C4-2B (cell line): ENCODE measurements at regions not wholly inside any gene's neighbourhood (a gene's known extent, or its start where the extent isn't known, plus 50 kb on each side); places are given as distances from the start of the nearest gene placed in this dataset.

ENCODE experiments used
- H3K27ac ChIP-seq: fragments of 450-650 bp; 2 replicates; pipeline ENCODE4 v1.5.1; 2017
- ZFX ChIP-seq: fragments of 450-650 bp; IDR thresholded peaks from 2 replicates; pipeline ENCODE4 v1.6.1; 2017
- TF ChIP-seq, protein P1 (sequence below): fragments of 450-650 bp; conservative IDR thresholded peaks from 2 replicates; pipeline ENCODE4 v1.5.1; 2017; ENCODE audit warnings: mild to moderate bottlenecking

- no peak overlapping the region for H3K27ac ChIP-seq
- TF ChIP-seq, protein P1, sequence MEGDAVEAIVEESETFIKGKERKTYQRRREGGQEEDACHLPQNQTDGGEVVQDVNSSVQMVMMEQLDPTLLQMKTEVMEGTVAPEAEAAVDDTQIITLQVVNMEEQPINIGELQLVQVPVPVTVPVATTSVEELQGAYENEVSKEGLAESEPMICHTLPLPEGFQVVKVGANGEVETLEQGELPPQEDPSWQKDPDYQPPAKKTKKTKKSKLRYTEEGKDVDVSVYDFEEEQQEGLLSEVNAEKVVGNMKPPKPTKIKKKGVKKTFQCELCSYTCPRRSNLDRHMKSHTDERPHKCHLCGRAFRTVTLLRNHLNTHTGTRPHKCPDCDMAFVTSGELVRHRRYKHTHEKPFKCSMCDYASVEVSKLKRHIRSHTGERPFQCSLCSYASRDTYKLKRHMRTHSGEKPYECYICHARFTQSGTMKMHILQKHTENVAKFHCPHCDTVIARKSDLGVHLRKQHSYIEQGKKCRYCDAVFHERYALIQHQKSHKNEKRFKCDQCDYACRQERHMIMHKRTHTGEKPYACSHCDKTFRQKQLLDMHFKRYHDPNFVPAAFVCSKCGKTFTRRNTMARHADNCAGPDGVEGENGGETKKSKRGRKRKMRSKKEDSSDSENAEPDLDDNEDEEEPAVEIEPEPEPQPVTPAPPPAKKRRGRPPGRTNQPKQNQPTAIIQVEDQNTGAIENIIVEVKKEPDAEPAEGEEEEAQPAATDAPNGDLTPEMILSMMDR = no peak
- no peak for TF ChIP-seq ZFX
Observed at GRCh38 chr15:72936691-72937679, 115.3 kb upstream of the NEO1 start.

- no peak for TF ChIP-seq ZFX
- TF ChIP-seq, protein P1 = no peak
- H3K27ac ChIP-seq = no peak overlapping the region
Observed at GRCh38 chr15:72936237-72936636, 116.0 kb upstream of the NEO1 start.

GRCh38 chr15:72935521-72935920 is 116.7 kb upstream of the NEO1 start:
- no peak overlapping the region for H3K27ac ChIP-seq
- no peak for TF ChIP-seq ZFX
- TF ChIP-seq, protein P1 = no peak

GRCh38 chr15:72934921-72935320 is 117.3 kb upstream of the NEO1 start:
- H3K27ac ChIP-seq = no peak overlapping the region
- TF ChIP-seq ZFX = no peak
- TF ChIP-seq, protein P1 = no peak

GRCh38 chr15:72933976-72934375 is 118.3 kb upstream of the NEO1 start:
- TF ChIP-seq ZFX = no peak
- TF ChIP-seq, protein P1 = no peak
- H3K27ac ChIP-seq = no peak overlapping the region

GRCh38 chr15:72932472-72932871 is 119.8 kb upstream of the NEO1 start:
- TF ChIP-seq ZFX = no peak
- TF ChIP-seq, protein P1 = no peak
- no peak overlapping the region for H3K27ac ChIP-seq

- H3K27ac ChIP-seq = no peak overlapping the region
- TF ChIP-seq, protein P1 = no peak
- TF ChIP-seq ZFX = no peak
Observed at GRCh38 chr15:72927451-72927850, 124.8 kb upstream of the NEO1 start.
